MM.1S (cell line): ENCODE measurements at regions not wholly inside any gene's neighbourhood (a gene's known extent, or its start where the extent isn't known, plus 50 kb on each side); places are given as distances from the start of the nearest gene placed in this dataset.

Source experiments
- DNase-seq: peaks from one replicate; pipeline ENCODE4 v3.0.0-alpha.2; 2015
- H2AFZ ChIP-seq: fragments of 300-600 bp; sonication (generic); 2 replicates; pipeline ENCODE4 v1.6.0; 2016; ENCODE audit warnings: antibody characterized with exemption, low read length
- H3F3A ChIP-seq: fragments of 300-600 bp; sonication (generic); 2 replicates; pipeline ENCODE4 v1.6.1; 2016; ENCODE audit warnings: mild to moderate bottlenecking, antibody characterized with exemption, low read length, moderate library complexity, mixed read lengths; ENCODE audit not compliant: insufficient read depth
- H3K27ac ChIP-seq: fragments of 300-600 bp; sonication (generic); 2 replicates; pipeline ENCODE4 v1.5.1; 2016; ENCODE audit warnings: mild to moderate bottlenecking, low read length
- H3K27me3 ChIP-seq: fragments of 300-600 bp; sonication (generic); replicated peaks from 2 replicates; pipeline ENCODE4 v1.6.0; 2016; ENCODE audit warnings: low read length; ENCODE audit not compliant: insufficient read depth
- H3K36me3 ChIP-seq: fragments of 300-600 bp; sonication (generic); replicated peaks from 2 replicates; pipeline ENCODE4 v1.6.1; 2016; ENCODE audit warnings: mild to moderate bottlenecking, low read length, mixed read lengths; ENCODE audit not compliant: insufficient read depth
- H3K4me1 ChIP-seq: fragments of 300-600 bp; sonication (generic); 2 replicates; pipeline ENCODE4 v1.6.1; 2016; ENCODE audit warnings: low read length, mixed read lengths
- H3K4me2 ChIP-seq: fragments of 300-600 bp; sonication (generic); 2 replicates; pipeline ENCODE4 v1.6.0; 2016; ENCODE audit warnings: low read depth, low read length
- H3K4me3 ChIP-seq: fragments of 300-600 bp; sonication (generic); 2 replicates; pipeline ENCODE4 v1.5.1; 2016; ENCODE audit warnings: low read length, mixed read lengths
- H3K79me2 ChIP-seq: fragments of 300-600 bp; sonication (generic); 2 replicates; pipeline ENCODE4 v1.6.1; 2016; ENCODE audit warnings: mixed run types, low read length, mixed read lengths
- H3K9ac ChIP-seq: fragments of 300-600 bp; sonication (generic); 2 replicates; pipeline ENCODE4 v1.6.1; 2016; ENCODE audit warnings: low read length, mixed read lengths
- H3K9me2 ChIP-seq: fragments of 300-600 bp; sonication (generic); replicated peaks from 2 replicates; pipeline ENCODE4 v1.6.1; 2016; ENCODE audit warnings: mild to moderate bottlenecking, low read length, mixed read lengths; ENCODE audit not compliant: insufficient read depth
- H3K9me3 ChIP-seq: fragments of 300-600 bp; sonication (generic); replicated peaks from 2 replicates; pipeline ENCODE4 v1.6.1; 2016; ENCODE audit warnings: mild to moderate bottlenecking, low read length, mixed read lengths; ENCODE audit not compliant: insufficient read depth
- H4K20me1 ChIP-seq: fragments of 300-600 bp; sonication (generic); 2 replicates; pipeline ENCODE4 v1.6.1; 2016; ENCODE audit warnings: mild to moderate bottlenecking, low read length, moderate library complexity, mixed read lengths; ENCODE audit not compliant: insufficient read depth
- CTCF ChIP-seq: fragments of 300-600 bp; sonication (generic); IDR thresholded peaks from 2 replicates; pipeline ENCODE4 v1.5.1; 2016; ENCODE audit warnings: antibody characterized with exemption, low read length, mixed read lengths
- EZH2 ChIP-seq: fragments of 300-600 bp; sonication (generic); optimal IDR thresholded peaks from 2 replicates; pipeline ENCODE3; 2017; ENCODE audit warnings: low read depth, mild to moderate bottlenecking, antibody characterized with exemption, low read length, mixed read lengths
- EZH2phosphoT487 ChIP-seq: fragments of 300-600 bp; sonication (generic); IDR thresholded peaks from 2 replicates; pipeline ENCODE4 v1.6.1; 2018; ENCODE audit warnings: antibody characterized with exemption, low read length

GRCh38 chrX:99603091-99603814 is 806.8 kb downstream of the PCDH19 start:
- Histone ChIP-seq H3K4me1 (no peaks in the 10 kb centered on the region), H3F3A (no peaks in the 10 kb centered on the region), H3K4me2 (no peak overlapping the region), H3K27me3 (no peaks in the 10 kb centered on the region), H3K4me3 (no peak overlapping the region), H3K9me3 (no peaks in the 10 kb centered on the region), H3K36me3 (no peaks in the 10 kb centered on the region), H3K27ac (no peak overlapping the region), H2AFZ (no peak overlapping the region), H3K79me2 (no peaks in the 10 kb centered on the region), H3K9ac (no peak overlapping the region), H4K20me1 (no peaks in the 10 kb centered on the region), H3K9me2 (no peaks in the 10 kb centered on the region)
- TF ChIP-seq CTCF, result no peak
- TF ChIP-seq EZH2, result no peak
- no peak for TF ChIP-seq EZH2phosphoT487
- no peak for DNase-seq

GRCh38 chrX:99602107-99602506 is 808.0 kb downstream of the PCDH19 start:
- Histone ChIP-seq H3K4me2 (no peak overlapping the region), H2AFZ (no peak overlapping the region), H3K4me3 (no peak overlapping the region), H3K9me2 (no peaks in the 10 kb centered on the region), H3K9ac (no peak overlapping the region), H3F3A (no peaks in the 10 kb centered on the region), H3K4me1 (no peaks in the 10 kb centered on the region), H3K79me2 (no peaks in the 10 kb centered on the region), H3K9me3 (no peaks in the 10 kb centered on the region), H3K27ac (no peak overlapping the region), H3K36me3 (no peaks in the 10 kb centered on the region), H4K20me1 (no peaks in the 10 kb centered on the region), H3K27me3 (no peaks in the 10 kb centered on the region)
- no peak for TF ChIP-seq CTCF
- TF ChIP-seq EZH2phosphoT487, result no peak
- no peak for TF ChIP-seq EZH2
- DNase-seq, result no peak

- Histone ChIP-seq H3K4me3 (no peak overlapping the region), H3K9me2 (no peaks in the 10 kb centered on the region), H3K9ac (no peak overlapping the region), H3K4me1 (no peaks in the 10 kb centered on the region), H2AFZ (no peak overlapping the region), H4K20me1 (no peaks in the 10 kb centered on the region), H3K4me2 (no peak overlapping the region), H3F3A (no peaks in the 10 kb centered on the region), H3K27me3 (no peaks in the 10 kb centered on the region), H3K9me3 (no peaks in the 10 kb centered on the region), H3K27ac (no peak overlapping the region), H3K36me3 (no peaks in the 10 kb centered on the region), H3K79me2 (no peaks in the 10 kb centered on the region)
- no peak for TF ChIP-seq CTCF
- TF ChIP-seq EZH2phosphoT487, result no peak
- no peak for TF ChIP-seq EZH2
- no peak for DNase-seq
Observed at GRCh38 chrX:99588936-99589335, 821.1 kb downstream of the PCDH19 start.
